Peyer's patch (tissue), 4 donors: ENCODE measurements at regions not wholly inside any gene's neighbourhood (a gene's known extent, or its start where the extent isn't known, plus 50 kb on each side); places are given as distances from the start of the nearest gene placed in this dataset.

Source experiments
- DNase-seq, 3 donors: peaks; one replicate each; pipeline ENCODE4 v3.0.0-alpha.2; 2017 to 2019
- H3K27ac ChIP-seq, 4 donors: fragments of 200-600 bp; sonication (generic); one replicate each; pipeline ENCODE4 v1.5.1; 2016 to 2019
- H3K27me3 ChIP-seq, 2 donors: fragments of 200-600 bp; sonication (generic); one replicate each; pipeline ENCODE4 v1.5.1; 2019
- H3K36me3 ChIP-seq, 3 donors: fragments of 200-600 bp; sonication (generic); one replicate each; pipeline ENCODE4 v1.5.1; 2016 to 2019
- H3K4me1 ChIP-seq, 4 donors: fragments of 200-600 bp; sonication (generic); one replicate each; pipeline ENCODE4 v1.5.1; 2016 to 2019
- H3K4me3 ChIP-seq, 4 donors: fragments of 200-600 bp; sonication (generic); 1 replicate in 3 of 4; 2 replicates in 1 of 4; pipeline ENCODE4 v1.5.1; 2016 to 2019; ENCODE audit warnings: mild to moderate bottlenecking in 1 of 4
- H3K9me3 ChIP-seq, 4 donors: fragments of 200-600 bp; sonication (generic); one replicate each; pipeline ENCODE4 v1.5.1; 2016 to 2019; ENCODE audit warnings: mild to moderate bottlenecking in 1 of 4
- CTCF ChIP-seq, 6 experiments: fragments of 450-650 bp in 4 of 6; fragments of 200-600 bp in 2 of 6; sonication (generic) in 1 of 6; IDR thresholded peaks; one replicate each; pipeline ENCODE4 v1.5.1; 2017 to 2019; ENCODE audit warnings: antibody characterized with exemption in 6 of 6, mild to moderate bottlenecking in 3 of 6, moderate library complexity in 1 of 6
- POLR2A ChIP-seq, 2 donors: fragments of 450-650 bp; IDR thresholded peaks; one replicate each; pipeline ENCODE4 v1.5.1; 2017; ENCODE audit warnings: antibody characterized with exemption in 2 of 2, mild to moderate bottlenecking in 2 of 2, moderate library complexity in 2 of 2

- H3K4me3 ChIP-seq: no peak overlapping the region
- no peaks in the 10 kb centered on the region for H3K9me3 ChIP-seq
- no peaks in the 10 kb centered on the region for H3K36me3 ChIP-seq
- no peaks in the 10 kb centered on the region for H3K4me1 ChIP-seq
- no peak for DNase-seq
- H3K27me3 ChIP-seq: no peaks in the 10 kb centered on the region
- H3K27ac ChIP-seq: no peak overlapping the region
- TF ChIP-seq POLR2A (IDR thresholded peaks at IDR 0.05) (no peak), CTCF (IDR thresholded peaks at IDR 0.05) (no peak)
These were observed 133.0 kb downstream of the CYP26A1 start for GRCh38 chr10:93206652-93207051.

DNA sequence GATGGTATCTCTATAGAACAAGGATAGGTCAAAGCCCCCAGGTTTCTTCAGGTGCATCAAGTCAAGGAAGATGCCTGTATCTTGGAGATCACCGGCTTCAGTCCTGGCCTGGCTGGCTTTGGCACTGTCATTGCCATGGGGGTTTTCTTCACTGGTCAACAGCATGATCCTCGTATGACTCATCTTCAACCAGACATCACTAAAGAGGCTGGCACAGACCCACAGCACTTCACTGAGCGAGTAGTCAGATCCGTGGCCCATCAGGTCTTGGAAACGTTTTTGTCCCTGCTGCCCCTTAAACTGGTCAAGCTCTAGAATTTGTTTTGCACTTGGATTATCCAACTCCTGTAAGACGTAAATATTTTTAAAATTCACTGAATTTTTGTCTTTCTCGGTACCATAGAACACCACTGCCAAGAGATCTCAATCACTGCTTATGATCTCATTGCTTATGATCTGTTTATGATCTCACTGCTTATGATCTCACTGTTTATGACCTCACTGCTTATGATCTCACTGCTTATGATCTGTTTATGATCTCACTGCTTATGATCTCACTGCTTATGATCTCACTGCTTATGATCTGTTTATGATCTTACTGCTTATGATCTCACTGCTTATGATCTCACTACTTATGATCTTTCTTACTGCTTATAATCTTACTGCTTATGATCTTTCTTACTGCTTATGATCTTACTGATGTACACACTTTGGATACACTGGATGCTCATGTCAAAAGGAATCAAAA, 135.2 kb downstream of the CYP26A1 start:
- H3K27me3 ChIP-seq: no peaks in the 10 kb centered on the region
- H3K9me3 ChIP-seq: no peaks in the 10 kb centered on the region
- no peaks in the 10 kb centered on the region for H3K36me3 ChIP-seq
- no peaks in the 10 kb centered on the region for H3K4me1 ChIP-seq
- H3K4me3 ChIP-seq: no peak overlapping the region
- no peak for TF ChIP-seq POLR2A (IDR thresholded peaks at IDR 0.05)
- no peak for TF ChIP-seq CTCF (IDR thresholded peaks at IDR 0.05)
- no peak for DNase-seq
- H3K27ac ChIP-seq: no peak overlapping the region

DNA sequence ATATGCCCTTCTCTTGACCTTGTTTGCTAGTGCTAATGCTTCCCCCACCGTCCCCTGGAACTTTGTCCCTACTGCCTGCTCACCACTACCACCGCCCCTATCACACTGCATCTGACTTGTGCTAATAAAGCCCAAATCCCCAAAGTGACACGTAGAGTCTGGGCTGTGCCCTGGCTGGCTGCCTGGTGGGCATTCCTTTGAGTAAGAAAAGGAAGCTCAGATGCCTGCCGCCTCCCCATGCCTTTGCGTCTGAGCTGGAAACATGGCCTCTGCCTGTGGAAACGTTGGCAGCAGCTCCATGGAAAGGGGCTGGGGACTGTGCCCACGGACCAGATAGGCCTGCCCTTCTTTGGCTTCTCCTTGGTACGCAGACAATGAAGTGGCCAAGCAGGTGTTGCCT, 138.3 kb downstream of the CYP26A1 start:
- no peak for DNase-seq
- H3K4me3 ChIP-seq: no peak overlapping the region
- no peak for TF ChIP-seq POLR2A (IDR thresholded peaks at IDR 0.05)
- no peak for TF ChIP-seq CTCF (IDR thresholded peaks at IDR 0.05)
- H3K9me3 ChIP-seq: no peaks in the 10 kb centered on the region
- no peak overlapping the region for H3K27ac ChIP-seq
- H3K27me3 ChIP-seq: no peaks in the 10 kb centered on the region
- no peaks in the 10 kb centered on the region for H3K36me3 ChIP-seq
- no peaks in the 10 kb centered on the region for H3K4me1 ChIP-seq

DNA sequence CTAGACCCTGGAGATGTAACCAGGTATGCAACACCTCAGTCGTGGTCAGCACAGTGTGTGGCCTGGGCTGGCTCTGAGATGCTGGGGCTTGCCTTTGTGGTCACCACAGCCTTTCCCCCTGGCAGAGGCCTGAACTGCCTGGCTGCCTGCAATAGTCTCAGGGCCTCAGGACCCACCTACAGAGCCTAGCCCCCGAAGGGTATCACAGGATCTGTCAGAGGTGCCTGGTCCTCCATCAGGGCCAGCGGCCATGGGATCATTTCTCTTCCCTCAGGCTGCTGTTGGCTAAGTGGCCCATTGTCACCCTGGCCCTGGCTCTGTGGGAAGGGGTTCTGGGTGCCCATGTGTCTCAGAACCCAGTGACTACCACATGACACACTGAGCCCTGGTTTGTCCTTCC, 141.6 kb downstream of the CYP26A1 start:
- no peak for DNase-seq
- Histone ChIP-seq H3K36me3 (no peaks in the 10 kb centered on the region), H3K4me1 (no peaks in the 10 kb centered on the region), H3K9me3 (no peaks in the 10 kb centered on the region), H3K4me3 (no peak overlapping the region), H3K27me3 (no peaks in the 10 kb centered on the region), H3K27ac (no peak overlapping the region)
- TF ChIP-seq CTCF (IDR thresholded peaks at IDR 0.05) (no peak), POLR2A (IDR thresholded peaks at IDR 0.05) (no peak)

DNA sequence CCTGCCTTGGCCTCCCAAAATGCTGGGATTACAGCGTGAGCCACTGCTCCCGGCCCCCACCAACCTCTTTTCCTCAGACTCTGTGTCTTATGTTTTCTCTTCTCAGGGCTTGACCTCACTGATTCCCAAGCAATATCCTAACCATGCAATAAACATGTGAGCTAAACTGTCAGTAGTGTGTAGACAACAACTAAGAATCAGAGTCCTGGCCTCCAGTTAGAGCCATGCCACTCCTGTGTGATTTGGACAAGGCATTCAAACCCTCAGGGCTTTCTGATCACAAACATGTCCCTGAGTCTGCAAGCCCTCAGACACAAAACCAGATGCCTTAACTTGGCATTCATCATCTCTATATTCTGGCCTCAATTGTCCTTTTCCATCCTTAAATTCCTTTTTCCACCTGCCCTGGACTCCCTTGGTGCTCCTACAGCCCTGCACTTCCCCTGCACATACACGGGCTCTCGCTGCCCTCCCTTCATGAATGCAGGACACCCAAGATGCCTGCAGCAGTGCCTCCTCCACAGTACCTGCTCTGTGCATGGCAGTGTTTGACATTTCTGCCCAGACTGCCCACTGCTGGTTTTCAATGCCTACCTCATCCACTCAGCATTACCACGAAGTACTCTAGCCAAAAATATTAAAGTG, 142.8 kb downstream of the CYP26A1 start:
- DNase-seq: no peak
- no peaks in the 10 kb centered on the region for H3K27me3 ChIP-seq

More for the DNA sequence above, 142.8 kb downstream of the CYP26A1 start:
- TF ChIP-seq POLR2A (IDR thresholded peaks at IDR 0.05) (no peak), CTCF (IDR thresholded peaks at IDR 0.05) (no peak)
- Histone ChIP-seq H3K9me3 (no peaks in the 10 kb centered on the region), H3K27ac (no peak overlapping the region), H3K4me3 (no peak overlapping the region), H3K4me1 (no peaks in the 10 kb centered on the region), H3K36me3 (no peaks in the 10 kb centered on the region)
